Limb (tissue), 2 donors: ENCODE measurements at regions not wholly inside any gene's neighbourhood (a gene's known extent, or its start where the extent isn't known, plus 50 kb on each side); places are given as distances from the start of the nearest gene placed in this dataset.

Experiments used
- DNase-seq, 2 donors: peaks; one replicate each; pipeline ENCODE4 v3.0.0-alpha.2; 2016; ENCODE audit errors: extremely low spot score in 2 of 2

DNA sequence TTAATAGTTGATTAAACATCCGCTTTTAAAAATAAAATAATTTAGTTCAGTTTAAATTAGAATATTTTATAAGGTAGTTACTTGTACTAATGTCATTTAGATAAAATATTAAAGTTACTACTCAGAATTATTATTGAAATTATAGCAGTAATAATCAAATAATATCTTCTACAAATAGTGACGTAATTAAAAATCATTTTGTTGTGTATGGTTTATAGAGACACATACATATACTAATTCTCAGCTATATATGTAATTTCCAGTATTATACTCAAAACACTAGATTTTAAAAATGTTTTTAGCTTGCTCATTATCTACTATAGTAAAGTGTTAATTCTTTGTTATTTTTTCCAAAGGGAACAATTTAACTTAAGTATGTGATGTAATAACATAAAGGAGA is 435.2 kb upstream of the MANEA start:
- no peak for DNase-seq

DNA sequence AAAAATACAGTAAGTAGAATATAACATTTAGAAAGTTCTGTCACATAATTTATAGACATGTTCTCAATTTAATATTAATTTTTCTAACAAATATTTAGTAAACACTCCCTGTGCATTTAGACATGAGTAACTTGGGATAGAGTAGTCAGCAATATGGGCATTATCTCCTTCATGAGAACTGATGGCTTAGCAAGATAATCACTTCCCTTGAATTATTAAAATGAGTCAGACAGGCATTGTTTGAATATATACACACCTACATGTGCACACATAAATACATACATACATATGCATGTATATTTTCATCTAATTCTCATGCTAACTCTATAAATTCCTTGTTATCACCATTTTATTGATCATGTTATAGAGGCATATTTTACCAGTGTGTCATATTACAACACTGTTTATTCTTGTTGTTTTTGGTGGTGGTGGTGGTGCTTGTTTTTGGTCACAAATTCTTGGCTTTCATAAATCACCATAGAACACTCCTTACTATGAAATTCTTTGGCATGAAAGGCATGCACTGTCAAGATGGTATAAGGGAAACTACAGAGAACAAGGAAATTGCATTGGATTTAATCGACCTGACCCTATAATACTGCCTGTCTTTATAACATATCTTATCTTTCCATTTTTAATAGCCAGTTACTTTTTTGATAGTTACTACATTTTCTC is 434.5 kb upstream of the MANEA start:
- DNase-seq: no peak

DNA sequence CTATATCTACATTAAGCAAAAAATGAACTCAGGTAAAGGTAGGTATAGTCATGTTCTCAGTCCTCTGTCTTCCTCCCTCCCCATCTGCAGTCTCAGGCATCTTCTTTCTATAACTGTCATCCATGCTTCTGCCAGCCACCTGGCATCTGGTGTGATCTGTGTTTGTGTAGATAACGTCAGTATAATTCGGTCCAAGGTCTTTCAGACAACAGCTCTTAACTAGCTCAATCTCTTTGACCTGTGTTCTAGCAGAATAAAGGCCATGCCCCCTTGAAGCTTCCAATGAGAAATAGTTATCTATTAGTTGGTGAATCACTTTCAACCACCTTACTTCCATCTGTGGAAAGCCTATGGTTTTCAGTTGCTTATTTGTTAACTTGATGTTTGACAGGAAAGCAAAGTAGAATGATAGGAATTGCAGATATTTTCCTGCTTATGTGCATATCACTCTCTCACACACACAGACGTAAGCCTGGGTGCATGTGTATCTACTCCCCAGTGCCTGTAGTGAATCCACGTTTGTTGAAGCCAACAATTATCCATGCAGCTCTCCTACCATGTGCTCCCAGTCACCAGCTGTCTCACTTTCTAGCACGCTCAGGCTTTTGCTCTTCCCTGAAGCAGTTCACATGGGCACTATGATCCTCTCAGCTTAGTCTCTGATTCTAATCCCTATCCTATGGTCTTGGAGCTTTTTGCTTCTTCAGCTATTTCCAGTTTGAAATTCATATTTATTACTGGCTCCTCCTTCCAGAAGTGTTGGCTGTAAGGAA is 433.7 kb upstream of the MANEA start:
- peak in 1 of 2 donors; percentile 22 for DNase-seq

DNA sequence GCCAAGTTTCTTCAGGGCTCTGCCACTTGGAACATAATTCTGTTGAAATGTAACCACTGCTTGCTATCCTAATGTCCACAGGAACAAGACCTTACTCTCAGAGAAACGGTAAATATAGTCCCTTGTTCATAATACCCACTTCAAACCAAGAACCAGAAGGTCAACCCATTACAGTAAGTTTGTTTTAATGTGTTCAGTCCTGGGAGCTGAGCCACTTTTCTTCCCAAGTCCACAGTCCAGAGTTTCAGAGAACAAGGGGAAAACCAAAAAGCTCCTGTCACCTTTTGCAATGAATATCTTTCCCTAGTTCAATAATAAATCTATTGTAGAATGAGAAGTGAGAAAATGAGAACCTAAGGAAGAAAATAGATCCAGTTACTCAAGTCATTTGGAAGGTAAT is 431.9 kb upstream of the MANEA start:
- no peak for DNase-seq

DNA sequence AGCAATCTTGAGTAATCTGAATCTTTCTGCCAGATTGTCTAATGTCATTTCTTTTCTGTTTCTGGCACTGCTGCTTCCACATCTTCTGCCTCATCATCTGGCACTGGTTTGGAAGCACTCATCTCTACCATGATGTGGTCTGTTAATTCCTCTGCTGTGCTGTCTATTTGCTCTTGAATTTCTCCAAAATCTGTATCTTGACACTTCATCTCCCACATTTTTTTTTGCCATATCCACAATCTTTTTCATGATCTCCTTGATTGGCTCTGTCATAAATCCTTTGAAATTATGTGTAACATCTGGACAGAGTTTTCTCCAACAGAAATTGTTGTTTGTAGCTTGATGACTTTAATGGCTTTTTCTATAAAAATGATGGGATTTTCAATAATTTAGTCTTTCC is 417.8 kb upstream of the MANEA start:
- no peak for DNase-seq

DNA sequence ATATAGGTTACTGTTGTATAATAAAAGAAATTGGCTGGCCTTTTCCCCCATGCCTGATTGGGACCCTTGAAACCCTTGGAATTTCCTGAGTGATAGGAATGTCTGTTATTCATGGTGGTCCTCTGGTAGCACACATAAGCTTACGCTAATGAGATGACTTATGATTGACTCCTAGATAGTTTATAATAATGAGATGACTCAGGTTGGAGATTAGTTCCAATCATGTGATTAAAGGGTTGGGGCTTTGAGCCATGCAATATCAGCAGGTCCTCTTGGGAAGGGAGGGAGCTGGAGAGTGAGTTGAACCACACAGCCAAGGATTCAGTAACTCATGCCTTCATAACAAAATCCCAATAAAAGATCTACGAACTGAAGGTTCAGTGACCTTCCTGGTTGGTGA is 407.6 kb upstream of the MANEA start:
- DNase-seq: no peak

DNA sequence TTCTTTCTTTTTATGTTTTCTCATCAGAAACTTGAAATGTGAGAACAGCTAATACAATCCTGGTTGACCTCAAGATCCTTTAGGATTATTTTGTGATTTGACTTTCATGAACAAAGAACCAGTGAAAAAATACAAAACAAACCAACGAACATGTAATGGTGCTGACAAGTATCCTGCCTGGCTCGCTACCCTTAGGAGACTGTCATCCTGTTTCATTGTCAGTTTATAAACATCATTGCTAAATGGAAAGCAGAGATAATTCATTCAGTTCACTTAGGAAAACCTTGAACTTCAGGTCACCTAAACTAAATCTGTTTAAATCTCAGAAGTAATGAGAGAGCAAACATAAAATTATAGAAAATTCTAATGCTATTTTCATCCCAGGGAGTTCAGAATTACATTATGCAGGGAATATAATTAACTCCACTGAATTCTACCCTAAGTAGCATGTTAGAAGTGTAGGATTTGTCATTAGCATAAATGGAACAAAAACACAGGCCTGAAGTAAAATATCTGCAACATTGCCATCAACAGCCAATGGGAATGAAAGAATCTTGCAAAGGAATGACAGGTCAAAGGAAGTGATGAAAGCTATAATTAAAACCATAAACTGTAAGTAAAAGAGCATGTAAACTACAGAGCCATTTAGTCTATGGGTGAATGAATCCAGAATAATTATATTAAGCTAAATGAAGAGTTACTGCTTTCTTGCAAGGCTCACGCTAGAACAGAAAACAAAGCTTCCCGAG is 401.2 kb upstream of the MANEA start:
- DNase-seq: no peak

DNA sequence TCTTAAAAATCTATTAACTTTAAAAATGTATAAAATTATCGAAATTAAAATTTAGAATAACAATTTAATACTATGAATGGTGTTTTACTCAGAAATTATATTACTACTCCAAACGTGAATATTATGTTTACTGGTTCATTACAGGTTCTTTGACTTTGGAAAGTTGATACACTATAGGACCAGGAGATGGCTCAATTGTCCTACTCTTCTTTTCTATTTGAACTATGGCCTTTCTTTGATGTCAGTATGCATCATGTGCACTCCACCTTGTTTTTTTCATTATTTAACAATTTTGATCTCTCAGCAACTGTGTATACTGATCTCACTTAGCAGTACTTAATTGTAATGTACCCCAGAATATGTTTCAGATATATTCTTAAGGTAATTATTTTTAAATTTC is 391.5 kb upstream of the MANEA start:
- no peak for DNase-seq

DNA sequence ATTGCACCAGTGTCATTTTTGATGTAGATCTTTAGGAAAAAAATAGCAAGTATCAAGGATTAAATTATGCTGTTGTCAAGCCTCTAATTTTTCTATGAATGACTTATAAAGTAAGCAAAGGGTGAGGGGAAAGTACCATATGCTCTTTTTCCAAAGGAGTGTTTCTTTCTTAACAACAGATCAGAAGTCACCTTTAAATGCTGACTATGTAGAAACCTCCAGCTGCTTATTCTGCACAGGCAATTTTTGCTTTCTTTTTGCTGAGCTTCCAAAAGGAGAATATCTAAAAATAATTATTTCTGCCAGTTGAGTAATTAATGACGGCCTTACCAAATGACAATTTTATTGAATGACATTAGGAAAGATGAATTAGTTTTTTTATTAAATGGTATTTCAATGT is 390.6 kb upstream of the MANEA start:
- DNase-seq: no peak

DNA sequence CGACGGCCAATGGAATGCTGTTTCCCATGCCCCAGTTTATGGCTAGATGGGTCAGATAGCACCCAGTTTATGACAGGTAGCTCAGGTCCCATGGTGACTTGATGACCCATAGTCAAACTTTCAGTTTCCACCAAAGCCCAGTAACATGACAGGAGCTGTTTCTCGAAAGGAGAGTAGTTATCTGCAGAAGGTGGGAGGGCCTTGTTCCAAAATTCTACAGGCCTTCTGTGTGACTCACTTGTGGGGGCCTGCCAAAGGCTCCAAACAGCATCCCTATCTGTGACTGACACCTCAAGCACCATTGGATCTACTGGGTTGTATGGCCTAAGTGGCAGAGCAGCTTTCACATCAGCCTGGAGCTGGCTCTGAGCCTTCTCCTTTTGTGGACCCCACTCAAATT is 379.7 kb upstream of the MANEA start:
- no peak for DNase-seq

DNA sequence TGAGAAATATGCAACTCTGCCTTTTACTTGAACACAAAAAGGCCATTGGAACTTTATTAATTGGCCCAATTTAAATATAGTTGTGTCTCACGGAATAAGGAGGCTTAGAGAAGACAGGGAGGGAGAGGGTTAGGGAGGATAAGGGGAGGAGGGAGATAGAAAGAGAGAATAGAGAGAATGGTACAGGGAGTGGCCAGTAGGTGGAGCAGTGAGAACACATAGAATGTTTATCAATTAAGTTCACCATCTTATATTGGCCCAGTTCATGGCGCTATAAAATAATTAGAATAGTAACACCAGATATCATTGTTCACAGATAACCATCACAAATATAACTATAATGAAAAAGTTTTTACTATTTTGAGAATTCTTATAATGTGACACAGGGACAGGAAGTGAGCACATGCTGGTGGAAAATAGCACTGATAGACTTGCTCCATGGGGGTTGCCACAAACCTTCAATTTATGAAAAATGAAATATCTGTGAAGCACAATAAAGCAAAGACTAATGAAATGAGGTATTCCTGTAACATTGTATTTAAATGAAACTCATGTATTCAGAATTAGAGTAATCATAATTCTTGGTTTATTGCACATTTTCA is 374.1 kb upstream of the MANEA start:
- DNase-seq: peak in 1 of 2 donors; percentile 29

DNA sequence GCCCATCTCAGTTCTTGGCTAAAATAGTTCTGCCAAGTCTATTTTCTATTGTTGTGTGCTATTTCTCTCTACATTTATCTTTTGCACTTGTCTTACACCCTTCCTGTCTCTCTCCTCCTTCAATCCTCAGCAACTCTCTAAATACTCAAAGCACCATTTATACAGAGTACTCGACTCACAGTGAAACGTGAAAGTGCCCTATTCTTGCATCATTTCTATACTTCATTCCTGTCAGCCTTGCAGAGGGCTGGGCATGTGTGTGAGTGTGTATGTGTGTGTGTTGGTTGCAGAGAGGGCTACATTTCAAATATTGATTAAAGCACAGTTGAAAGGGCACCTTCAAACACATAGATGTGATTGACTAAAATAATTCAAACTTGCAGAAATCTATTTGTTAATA is 373.2 kb upstream of the MANEA start:
- no peak for DNase-seq

DNA sequence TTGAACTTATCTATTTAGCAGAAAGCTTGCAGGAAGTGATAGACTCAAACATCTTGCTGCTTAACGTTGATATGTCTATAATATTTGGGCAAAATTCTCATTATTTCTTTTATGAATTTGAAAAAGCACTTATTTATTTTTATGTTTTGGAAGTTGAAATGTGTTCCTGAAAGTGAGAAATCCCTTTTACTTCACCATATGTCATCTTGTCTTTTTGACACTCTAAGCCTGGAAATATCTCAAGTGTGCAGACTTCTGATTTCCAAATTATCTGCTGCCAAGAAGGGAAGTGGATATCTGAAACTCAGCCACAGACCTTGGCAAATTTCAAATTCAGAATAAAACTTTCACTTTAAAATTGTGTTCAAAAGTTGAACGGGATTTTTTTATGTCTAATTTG is 368.7 kb upstream of the MANEA start:
- no peak for DNase-seq

DNA sequence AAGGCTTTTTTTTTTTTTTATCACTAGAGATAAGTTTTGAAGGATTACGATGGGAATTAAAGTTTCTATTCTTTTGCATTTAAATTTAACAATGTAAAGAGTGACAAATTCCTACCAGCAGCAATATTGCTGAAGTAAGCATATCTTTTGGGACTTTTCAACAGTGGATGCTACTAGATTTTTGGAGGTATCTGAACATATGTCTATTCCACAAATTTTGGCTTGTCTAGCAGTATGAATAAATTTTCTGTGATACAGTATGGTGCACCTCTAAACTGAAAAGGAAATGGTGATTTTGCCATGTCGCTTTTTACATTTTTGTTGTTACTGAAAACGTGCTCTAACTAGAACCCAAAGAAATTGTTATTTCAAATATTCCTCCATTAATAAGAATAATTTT is 368.3 kb upstream of the MANEA start:
- DNase-seq: no peak

DNA sequence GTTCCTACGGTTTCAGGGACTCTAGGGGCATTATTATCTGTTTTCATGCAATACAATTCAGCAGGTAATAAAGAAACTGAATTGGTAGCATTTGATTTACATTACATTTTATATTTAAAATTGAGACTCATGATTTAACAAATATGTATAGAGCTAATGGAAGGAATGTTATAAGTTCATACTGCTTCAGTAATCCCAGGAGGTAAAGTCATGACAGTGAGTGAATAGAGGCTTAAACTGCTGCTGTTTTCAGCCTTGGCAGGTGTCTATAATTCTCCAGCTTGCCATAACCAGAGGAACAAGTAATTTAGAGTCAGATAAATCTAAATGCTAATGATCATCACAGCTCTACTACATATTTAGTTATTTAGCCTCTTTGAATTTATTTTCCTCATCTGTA is 360.8 kb upstream of the MANEA start:
- DNase-seq: no peak

DNA sequence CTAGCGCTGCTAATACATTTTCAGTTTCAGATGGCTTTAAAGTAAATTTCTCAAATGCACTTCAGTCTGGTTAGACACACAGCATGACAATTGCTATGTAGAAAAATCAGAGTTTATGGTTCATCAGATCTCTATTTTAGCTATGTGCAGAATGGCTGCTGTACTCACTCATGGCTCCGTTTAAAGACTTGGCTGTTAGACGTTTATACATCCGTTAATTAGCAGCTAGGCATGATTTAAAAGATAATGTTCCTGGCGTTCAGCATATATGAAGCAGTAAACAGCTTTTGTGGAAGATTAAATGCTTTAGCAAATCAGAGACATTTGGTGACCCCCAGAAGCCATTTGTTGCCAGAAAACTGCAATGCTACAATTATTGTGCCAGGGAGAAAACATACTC is 350.0 kb upstream of the MANEA start:
- DNase-seq: no peak

DNA sequence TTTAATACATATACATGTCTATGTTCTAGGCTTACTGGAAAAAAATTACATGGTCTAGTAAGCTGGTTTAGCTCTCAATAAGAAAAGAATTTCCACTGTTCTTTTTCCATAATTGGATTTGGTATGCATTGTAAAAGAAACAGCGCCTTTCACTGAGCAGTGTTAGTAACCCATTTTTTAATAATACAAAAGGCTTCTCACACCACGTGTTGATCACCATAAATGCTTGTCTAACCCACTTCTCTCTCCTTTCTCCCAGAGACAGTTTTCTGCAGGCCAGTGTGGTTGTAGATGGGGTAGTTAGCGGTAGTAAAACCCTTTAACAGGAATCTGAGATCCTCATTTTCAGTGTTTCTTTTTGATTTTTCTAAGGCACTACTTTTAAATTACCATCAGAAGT is 348.7 kb upstream of the MANEA start:
- DNase-seq: no peak

DNA sequence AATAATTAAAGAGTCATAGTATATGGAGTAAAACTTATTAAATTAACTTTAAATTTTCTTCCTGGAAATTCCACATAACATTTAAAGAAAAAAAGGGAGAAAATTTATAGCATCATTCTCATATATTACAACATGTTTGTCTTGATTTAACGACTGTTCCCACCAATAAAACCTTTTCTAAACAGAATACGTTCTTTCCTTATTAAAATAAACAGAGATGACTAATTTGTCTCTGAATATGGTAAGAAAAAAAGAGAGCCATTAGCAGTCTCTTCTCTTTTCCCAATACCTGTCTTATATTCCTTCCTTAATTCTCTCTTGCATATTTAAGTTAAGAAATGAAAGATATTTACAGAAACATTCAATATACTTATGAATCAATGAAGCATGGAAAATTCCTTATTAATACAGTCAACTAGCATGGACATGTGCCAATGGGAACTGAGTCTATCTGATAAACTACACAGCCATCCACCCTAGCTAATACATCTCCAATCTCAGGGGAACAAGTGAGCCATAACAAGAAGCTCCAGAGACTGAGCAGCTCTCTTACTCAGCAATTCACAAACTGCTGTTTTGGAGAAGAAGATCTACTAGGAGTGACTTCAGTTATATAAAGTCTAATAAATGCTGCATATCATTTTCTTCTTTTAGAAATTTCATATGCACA is 347.1 kb upstream of the MANEA start:
- DNase-seq: no peak

DNA sequence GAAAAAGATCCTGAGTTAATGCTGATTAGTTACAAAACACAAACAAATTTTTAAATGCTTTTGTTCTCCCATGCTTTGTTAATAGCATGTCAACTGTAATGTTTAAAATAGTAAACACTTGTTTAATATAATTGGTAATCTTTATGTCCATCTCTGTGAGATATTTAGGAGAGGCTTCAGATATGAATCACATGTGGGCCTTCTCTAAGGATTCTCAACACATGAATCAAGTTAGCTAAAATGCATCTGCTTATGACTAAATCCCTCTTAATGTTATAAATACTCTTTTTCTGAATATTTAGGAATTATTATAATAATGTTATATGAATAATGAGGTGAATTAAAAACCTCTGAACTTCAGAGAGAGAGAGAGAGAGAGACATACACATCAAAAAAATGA is 345.9 kb upstream of the MANEA start:
- DNase-seq: no peak

DNA sequence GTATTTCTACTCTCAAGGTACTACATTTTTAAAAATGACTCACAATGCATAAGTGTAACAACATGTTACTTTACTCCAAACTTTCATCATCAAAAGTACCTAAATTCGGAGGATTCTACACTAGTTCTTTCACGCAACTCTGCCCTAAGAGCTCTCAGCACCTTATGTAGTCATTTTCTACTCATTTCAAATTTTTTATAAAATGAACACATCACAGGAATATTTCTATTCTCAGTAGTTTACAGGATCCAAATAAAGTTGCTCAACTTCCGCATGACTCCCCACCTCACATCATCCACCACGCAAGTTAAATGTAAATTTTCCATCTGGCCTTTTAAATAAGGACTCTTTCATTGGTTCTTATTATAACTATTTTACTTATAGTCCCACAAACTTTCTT is 344.9 kb upstream of the MANEA start:
- DNase-seq: no peak

DNA sequence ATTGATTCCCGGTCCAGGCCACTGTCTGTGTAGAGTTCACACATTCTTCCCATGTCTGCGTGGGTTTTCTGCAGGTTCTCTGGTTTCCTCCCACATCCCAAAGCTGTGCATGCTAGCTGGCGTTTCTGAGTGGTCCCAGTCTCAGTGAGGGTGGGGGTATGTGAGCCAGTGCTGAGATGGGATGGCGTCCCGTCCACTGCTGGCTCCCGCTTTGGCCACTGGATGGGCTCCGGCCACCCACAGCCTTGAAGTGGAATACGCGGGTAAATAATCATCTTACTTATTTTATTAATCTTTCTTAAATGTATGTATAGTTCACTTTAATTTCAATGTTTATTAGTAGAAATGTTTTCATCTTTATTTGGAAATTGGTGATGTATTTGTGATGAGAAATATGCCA is 343.5 kb upstream of the MANEA start:
- no peak for DNase-seq

DNA sequence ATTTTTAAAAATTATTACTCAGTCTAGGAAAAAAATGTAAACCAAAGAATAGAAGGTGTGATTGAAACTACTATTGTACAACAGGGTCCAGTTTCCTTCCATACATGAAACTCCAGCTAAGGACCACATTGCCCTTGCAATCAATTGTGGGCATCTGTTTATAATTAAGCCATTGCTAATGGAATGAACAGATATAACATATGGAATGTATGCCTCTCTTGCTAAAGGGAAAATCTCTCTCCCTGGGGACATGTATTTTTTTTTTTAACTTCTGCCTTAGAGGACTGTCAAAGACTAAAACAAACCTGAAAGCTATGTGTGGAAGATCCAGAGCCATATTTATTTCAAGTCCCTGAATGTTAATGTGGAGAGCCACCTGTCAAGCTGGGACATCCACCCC is 336.8 kb upstream of the MANEA start:
- DNase-seq: no peak
